HG03066 (cell line): ENCODE measurements at regions not wholly inside any gene's neighbourhood (a gene's known extent, or its start where the extent isn't known, plus 50 kb on each side); places are given as distances from the start of the nearest gene placed in this dataset.

Source experiments
- ATAC-seq: cut with Tn5 transposase; IDR thresholded peaks from one replicate; pipeline ENCODE4 v1.9.1; 2021; ENCODE audit warnings: low read depth; ENCODE audit not compliant: unreplicated experiment

- no peak for ATAC-seq
Observed at GRCh38 chr10:128416231-128416630, 290.0 kb upstream of the MKI67 start.

GRCh38 chr10:128417826-128418225 lies 291.6 kb upstream of the MKI67 start:
- no peak for ATAC-seq

- ATAC-seq = no peak
Observed at GRCh38 chr10:128418819-128419218, 292.6 kb upstream of the MKI67 start.

GRCh38 chr10:128419466-128420019 lies 293.3 kb upstream of the MKI67 start:
- ATAC-seq = no peak

- no peak for ATAC-seq
Observed at GRCh38 chr10:128420623-128421022, 294.4 kb upstream of the MKI67 start.

- no peak for ATAC-seq
Observed at GRCh38 chr10:128421371-128422160, 295.3 kb upstream of the MKI67 start.

GRCh38 chr10:128422190-128422589 lies 296.0 kb upstream of the MKI67 start:
- ATAC-seq = no peak

- ATAC-seq = no peak
Observed at GRCh38 chr10:128422999-128423398, 296.8 kb upstream of the MKI67 start.

- no peak for ATAC-seq
Observed at GRCh38 chr10:128429321-128429720, 303.1 kb upstream of the MKI67 start.

- ATAC-seq = no peak
Observed at GRCh38 chr10:128429835-128430513, 303.8 kb upstream of the MKI67 start.

- ATAC-seq = no peak
Observed at GRCh38 chr10:128431083-128431482, 304.9 kb upstream of the MKI67 start.

GRCh38 chr10:128431506-128431905 lies 305.3 kb upstream of the MKI67 start:
- ATAC-seq = no peak

GRCh38 chr10:128432011-128432410 lies 305.8 kb upstream of the MKI67 start:
- no peak for ATAC-seq

- ATAC-seq = no peak
Observed at GRCh38 chr10:128432423-128432822, 306.2 kb upstream of the MKI67 start.

GRCh38 chr10:128435811-128436210 lies 309.6 kb upstream of the MKI67 start:
- no peak for ATAC-seq

- no peak for ATAC-seq
Observed at GRCh38 chr10:128437786-128438345, 311.6 kb upstream of the MKI67 start.

- no peak for ATAC-seq
Observed at GRCh38 chr10:128438417-128439063, 312.3 kb upstream of the MKI67 start.

- no peak for ATAC-seq
Observed at GRCh38 chr10:128440513-128441160, 314.4 kb upstream of the MKI67 start.

GRCh38 chr10:128443925-128444518 lies 317.8 kb upstream of the MKI67 start:
- no peak for ATAC-seq

GRCh38 chr10:128448796-128449195 lies 322.6 kb upstream of the MKI67 start:
- no peak for ATAC-seq
